Transverse colon (tissue), 4 donors: ENCODE measurements at regions not wholly inside any gene's neighbourhood (a gene's known extent, or its start where the extent isn't known, plus 50 kb on each side); places are given as distances from the start of the nearest gene placed in this dataset.

Experiments
- DNase-seq: peaks from one replicate; pipeline ENCODE4 v3.0.0-alpha.2; 2019
- H3K27ac ChIP-seq, 4 donors: fragments of 200-600 bp; sonication (generic); 2 replicates each; pipeline ENCODE4 v1.5.1; 2016 to 2018; ENCODE audit warnings: inconsistent platforms in 4 of 4
- H3K27me3 ChIP-seq: fragments of 200-600 bp; sonication (generic); 2 replicates; pipeline ENCODE4 v1.5.1; 2017; ENCODE audit warnings: inconsistent platforms
- H3K36me3 ChIP-seq, 4 donors: fragments of 200-600 bp; sonication (generic); 2 replicates each; pipeline ENCODE4 v1.5.1; 2017 to 2019; ENCODE audit warnings: inconsistent platforms in 4 of 4
- H3K4me1 ChIP-seq, 4 donors: fragments of 200-600 bp; sonication (generic); 2 replicates each; pipeline ENCODE4 v1.5.1; 2017 to 2020; ENCODE audit warnings: inconsistent platforms in 4 of 4
- H3K4me3 ChIP-seq, 4 donors: fragments of 200-600 bp; sonication (generic); 1 replicate in 1 of 4; 2 replicates in 3 of 4; pipeline versions ENCODE4 v1.5.1 to v1.6.1; 2017 to 2019; ENCODE audit warnings: inconsistent platforms in 4 of 4
- H3K9me3 ChIP-seq, 2 donors: fragments of 200-600 bp; sonication (generic); 2 replicates each; pipeline ENCODE4 v1.5.1; 2017 to 2019; ENCODE audit warnings: inconsistent platforms in 2 of 2
- CTCF ChIP-seq, 5 experiments: fragments of 200-600 bp in 3 of 5; fragments of 450-650 bp in 2 of 5; sonication (generic) in 3 of 5; IDR thresholded peaks; 1 replicate in 2 of 5; 2 replicates in 3 of 5; pipeline ENCODE4 v1.5.1; 2016 to 2017; ENCODE audit warnings: antibody characterized with exemption in 5 of 5, inconsistent platforms in 3 of 5, mild to moderate bottlenecking in 2 of 5, moderate library complexity in 1 of 5
- EP300 ChIP-seq: sonication (generic); formaldehyde crosslinking; IDR thresholded peaks from one replicate; pipeline ENCODE4 v1.6.1; 2017; ENCODE audit warnings: antibody characterized with exemption, low read depth
- POLR2A ChIP-seq: fragments of 450-650 bp; IDR thresholded peaks from one replicate; pipeline ENCODE4 v1.6.1; 2016; ENCODE audit warnings: antibody characterized with exemption, mild to moderate bottlenecking, moderate library complexity
- POLR2AphosphoS5 ChIP-seq, 3 donors: sonication (generic); formaldehyde crosslinking; IDR thresholded peaks; one replicate each; pipeline ENCODE4 v1.6.1; 2016; ENCODE audit warnings: antibody characterized with exemption in 3 of 3
- WGBS, 2 donors: methylation state at CpG; one replicate each; pipeline ENCODE4 v1.1.5; 2018; ENCODE audit warnings: low coverage in 1 of 2; 5-methylcytosine and 5-hydroxymethylcytosine counted together
- in situ Hi-C, 4 donors: fragments of 200-750 bp; cut with MboI; loops; one replicate each; pipeline versions ENCODE4 v1.15.0 to v1.15.1; 2017; ENCODE audit warnings: low sequenced_read_pairs in 3 of 4, low pct_ligation_motif_present in 1 of 4, low pct_unique_long_range_greater_than_20kb in 1 of 4
- intact Hi-C: fragments of 100-400 bp; cut with DNase I; formaldehyde crosslinking; loops from one replicate; pipeline ENCODE4 v1.15.1; 2023; ENCODE audit warnings: low total_unique reads

GRCh38 chr18:64653068-64653467 lies 504.2 kb upstream of the LINC00305 start:
- intact Hi-C loops = no loop called here
- Histone ChIP-seq H3K4me1 (no peaks in the 10 kb centered on the region), H3K4me3 (no peak overlapping the region), H3K36me3 (no peaks in the 10 kb centered on the region), H3K27me3 (no peaks in the 10 kb centered on the region), H3K9me3 (no peaks in the 10 kb centered on the region), H3K27ac (no peak overlapping the region)
- TF ChIP-seq CTCF (IDR thresholded peaks at IDR 0.05) (no peak), EP300 (no peak), POLR2A (no peak), POLR2AphosphoS5 (IDR thresholded peaks at IDR 0.05) (no peak)
- 80 to 85% methylated on average over 3 to 4 of the region's 4 CpGs for WGBS, 2 donors
- in situ Hi-C loops = loop anchor here in 1 of 4 donors (25.0 kb wide), 1 partner anchor 434 kb away; no protein-coding TSS in a partner anchor
- no peak for DNase-seq

- in situ Hi-C loops (loop anchor here in 1 of 4 donors (25.0 kb wide), 1 partner anchor 437 kb away; no protein-coding TSS in a partner anchor), intact Hi-C loops (no loop called here)
- Histone ChIP-seq H3K27me3 (no peaks in the 10 kb centered on the region), H3K4me1 (no peaks in the 10 kb centered on the region), H3K36me3 (no peaks in the 10 kb centered on the region), H3K4me3 (no peak overlapping the region), H3K27ac (no peak overlapping the region), H3K9me3 (no peaks in the 10 kb centered on the region)
- WGBS, 2 donors = 56 to 63% methylated on average over 1 to 2 of the region's 2 CpGs
- TF ChIP-seq POLR2AphosphoS5 (IDR thresholded peaks at IDR 0.05) = no peak
- no peak for TF ChIP-seq EP300
- TF ChIP-seq CTCF (IDR thresholded peaks at IDR 0.05) = no peak
- TF ChIP-seq POLR2A = no peak
- DNase-seq = no peak
Measured at GRCh38 chr18:64650068-64650467, 501.2 kb upstream of the LINC00305 start.

- H3K9me3 ChIP-seq = no peaks in the 10 kb centered on the region
- no peak for DNase-seq
- no peak overlapping the region for H3K27ac ChIP-seq
- H3K4me3 ChIP-seq = no peak overlapping the region
- no peaks in the 10 kb centered on the region for H3K4me1 ChIP-seq
- 89% methylated on average over 5 of the region's 5 CpGs; no CpG with 5 or more reads in 1 of the 2 donors for WGBS, 2 donors
- intact Hi-C loops (no loop called here), in situ Hi-C loops (loop anchor here in 1 of 4 donors (25.0 kb wide), 1 partner anchor 108 kb away; no protein-coding TSS in a partner anchor)
- TF ChIP-seq POLR2A (no peak), CTCF (IDR thresholded peaks at IDR 0.05) (no peak), EP300 (no peak), POLR2AphosphoS5 (IDR thresholded peaks at IDR 0.05) (no peak)
- H3K36me3 ChIP-seq = no peaks in the 10 kb centered on the region
- no peaks in the 10 kb centered on the region for H3K27me3 ChIP-seq
Measured at GRCh38 chr18:64645753-64646152, 496.9 kb upstream of the LINC00305 start.

GRCh38 chr18:64639536-64639935 lies 490.6 kb upstream of the LINC00305 start:
- Histone ChIP-seq H3K27ac (no peak overlapping the region), H3K36me3 (no peaks in the 10 kb centered on the region), H3K9me3 (no peaks in the 10 kb centered on the region), H3K27me3 (no peaks in the 10 kb centered on the region), H3K4me1 (no peaks in the 10 kb centered on the region), H3K4me3 (no peak overlapping the region)
- intact Hi-C loops = no loop called here
- no peak for TF ChIP-seq EP300
- no peak for TF ChIP-seq POLR2A
- no peak for TF ChIP-seq POLR2AphosphoS5 (IDR thresholded peaks at IDR 0.05)
- TF ChIP-seq CTCF (IDR thresholded peaks at IDR 0.05) = no peak
- no peak for DNase-seq
- in situ Hi-C loops = loop anchor here in 1 of 4 donors (25.0 kb wide), 1 partner anchor 102 kb away; no protein-coding TSS in a partner anchor
- WGBS, 2 donors = 82 to 83% methylated on average over 1 of the region's 1 CpG
